ENCODE measurements at regions not wholly inside any gene's neighbourhood (a gene's known extent, or its start where the extent isn't known, plus 50 kb on each side); places are given as distances from the start of the nearest gene placed in this dataset.
"Not testable (repeated sequence)": the region's sequence is repeated elsewhere in the genome, so short reads cannot be mapped to it uniquely, and the experiment has no call there.

- H3K36me3 ChIP-seq (ENCODE audit: control insufficient read depth in 4 of 4, insufficient read depth in 3 of 4, low read depth in 1 of 4, low read length in 3 of 4), result no peaks in the 10 kb centered on the region
- H3K9ac ChIP-seq (ENCODE audit: low read depth in 1 of 2, low read length in 2 of 2), result no peak overlapping the region
- H3K4me3 ChIP-seq (ENCODE audit: low read depth in 1 of 3, low read length in 3 of 3), result no peak overlapping the region
- 35% methylated on average over 80 of the region's 80 CpGs for WGBS
- peaks cover 0 to 11% (median 1%) of the 10 kb centered on the region in 4 donors for H3K27me3 ChIP-seq (ENCODE audit: control insufficient read depth in 4 of 4, insufficient read depth in 4 of 4, low read length in 3 of 4)
- H3K27ac ChIP-seq (ENCODE audit: low read depth in 1 of 2, low read length in 2 of 2), result no peak overlapping the region
- no peak for DNase-seq (ENCODE audit: low spot score)
- peaks cover 0 to 4% (median 0%) of the 10 kb centered on the region in 4 donors for H3K4me1 ChIP-seq (ENCODE audit: control insufficient read depth in 4 of 4, insufficient read depth in 4 of 4, low read length in 3 of 4)
- peaks cover 0 to 7% (median 1%) of the 10 kb centered on the region in 4 donors for H3K9me3 ChIP-seq (ENCODE audit: control insufficient read depth in 4 of 4, low read length in 3 of 4)
- TF ChIP-seq GABPA (IDR thresholded peaks at IDR 0.05 in 1 of 2, conservative IDR thresholded peaks at IDR 0.05 in 1 of 2) (no peak), YY1 (IDR thresholded peaks at IDR 0.05) (no peak), FOXA2 (IDR thresholded peaks at IDR 0.05) (no peak), SP1 (IDR thresholded peaks at IDR 0.05) (no peak), FOXA1 (IDR thresholded peaks at IDR 0.05) (no peak), RAD21 (IDR thresholded peaks at IDR 0.05) (no peak)
- TF ChIP-seq, protein P1, sequence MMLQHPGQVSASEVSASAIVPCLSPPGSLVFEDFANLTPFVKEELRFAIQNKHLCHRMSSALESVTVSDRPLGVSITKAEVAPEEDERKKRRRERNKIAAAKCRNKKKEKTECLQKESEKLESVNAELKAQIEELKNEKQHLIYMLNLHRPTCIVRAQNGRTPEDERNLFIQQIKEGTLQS (IDR thresholded peaks at IDR 0.05), result no peak
These were observed 1514.1 kb upstream of the DEFB115 start for GRCh38 chr20:29743101-29743931.

DNA sequence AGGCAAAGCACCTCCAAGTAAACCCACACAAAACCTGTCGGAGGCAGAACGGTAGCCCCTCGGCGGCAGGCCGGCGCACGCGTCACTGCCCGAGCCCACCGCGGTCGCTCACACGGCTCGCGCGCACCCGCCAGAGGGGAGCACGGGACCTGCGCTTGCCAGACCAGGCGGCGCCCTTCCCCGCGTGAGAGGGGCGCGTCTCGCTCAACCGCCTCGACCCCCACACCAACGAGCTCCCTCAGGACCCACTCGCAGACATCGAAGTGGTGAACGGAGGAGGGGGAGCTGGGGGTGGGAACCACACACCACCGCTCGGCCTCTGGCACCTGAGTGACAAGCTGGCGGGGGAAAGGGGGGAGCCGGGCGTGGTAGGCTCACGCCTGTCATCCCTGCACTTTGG, 1513.4 kb upstream of the DEFB115 start:
- no peaks in the 10 kb centered on the region for H3K36me3 ChIP-seq (ENCODE audit: control insufficient read depth in 4 of 4, insufficient read depth in 3 of 4, low read depth in 1 of 4, low read length in 3 of 4)
- H3K4me3 ChIP-seq (ENCODE audit: low read depth in 1 of 3, low read length in 3 of 3), result no peak overlapping the region
- peaks cover 0 to 4% (median 0%) of the 10 kb centered on the region in 4 donors for H3K4me1 ChIP-seq (ENCODE audit: control insufficient read depth in 4 of 4, insufficient read depth in 4 of 4, low read length in 3 of 4)
- H3K9me3 ChIP-seq (ENCODE audit: control insufficient read depth in 4 of 4, low read length in 3 of 4), result peaks cover 0 to 7% (median 1%) of the 10 kb centered on the region in 4 donors
- no peak for DNase-seq (ENCODE audit: low spot score)
- no peak for TF ChIP-seq REST (IDR thresholded peaks at IDR 0.05)
- TF ChIP-seq FOXA1 (IDR thresholded peaks at IDR 0.05), result no peak
- no peak for TF ChIP-seq JUND (IDR thresholded peaks at IDR 0.05)
- TF ChIP-seq YY1 (IDR thresholded peaks at IDR 0.05), result no peak
- TF ChIP-seq GABPA (IDR thresholded peaks at IDR 0.05 in 1 of 2, conservative IDR thresholded peaks at IDR 0.05 in 1 of 2), result no peak
- TF ChIP-seq, protein P1 (IDR thresholded peaks at IDR 0.05), result no peak
- no peak for TF ChIP-seq SP1 (IDR thresholded peaks at IDR 0.05)
- TF ChIP-seq, protein P2, sequence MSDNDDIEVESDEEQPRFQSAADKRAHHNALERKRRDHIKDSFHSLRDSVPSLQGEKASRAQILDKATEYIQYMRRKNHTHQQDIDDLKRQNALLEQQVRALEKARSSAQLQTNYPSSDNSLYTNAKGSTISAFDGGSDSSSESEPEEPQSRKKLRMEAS (IDR thresholded peaks at IDR 0.05), result no peak
- no peak for TF ChIP-seq RXRA (IDR thresholded peaks at IDR 0.05)
- no peak for TF ChIP-seq HNF4A (conservative IDR thresholded peaks at IDR 0.05)
- WGBS, result 41% methylated on average over 38 of the region's 38 CpGs
- peaks cover 0 to 11% (median 1%) of the 10 kb centered on the region in 4 donors for H3K27me3 ChIP-seq (ENCODE audit: control insufficient read depth in 4 of 4, insufficient read depth in 4 of 4, low read length in 3 of 4)
- no peak overlapping the region for H3K9ac ChIP-seq (ENCODE audit: low read depth in 1 of 2, low read length in 2 of 2)
- no peak overlapping the region for H3K27ac ChIP-seq (ENCODE audit: low read depth in 1 of 2, low read length in 2 of 2)

GRCh38 chr20:29745534-29746245, 1511.8 kb upstream of the DEFB115 start:
- H3K27ac ChIP-seq (ENCODE audit: low read depth in 1 of 2, low read length in 2 of 2); H3K4me3 ChIP-seq (ENCODE audit: low read depth in 1 of 3, low read length in 3 of 3); H3K4me1 ChIP-seq (ENCODE audit: control insufficient read depth in 4 of 4, insufficient read depth in 4 of 4, low read length in 3 of 4); DNase-seq (ENCODE audit: low spot score); H3K9me3 ChIP-seq (ENCODE audit: control insufficient read depth in 4 of 4, low read length in 3 of 4); H3K36me3 ChIP-seq (ENCODE audit: control insufficient read depth in 4 of 4, insufficient read depth in 3 of 4, low read depth in 1 of 4, low read length in 3 of 4); H3K9ac ChIP-seq (ENCODE audit: low read depth in 1 of 2, low read length in 2 of 2): not testable (repeated sequence)
- peaks cover 0 to 11% (median 1%) of the 10 kb centered on the region in 4 donors for H3K27me3 ChIP-seq (ENCODE audit: control insufficient read depth in 4 of 4, insufficient read depth in 4 of 4, low read length in 3 of 4)
- WGBS, result 74% methylated on average over 26 of the region's 26 CpGs

All from liver (tissue), 7 donors.